ENCODE measurements at regions not wholly inside any gene's neighbourhood (a gene's known extent, or its start where the extent isn't known, plus 50 kb on each side); places are given as distances from the start of the nearest gene placed in this dataset.

GRCh38 chr2:74748665-74749064, 85.3 kb upstream of the HK2 start:
- TF ChIP-seq CTCF (IDR thresholded peaks at IDR 0.05) (no peak), POLR2A (IDR thresholded peaks at IDR 0.05) (no peak)
